Chondrocyte (in vitro differentiated cells): ENCODE measurements at regions not wholly inside any gene's neighbourhood (a gene's known extent, or its start where the extent isn't known, plus 50 kb on each side); places are given as distances from the start of the nearest gene placed in this dataset.

ENCODE experiments used
- DNase-seq: peaks from one replicate; pipeline ENCODE4 v3.0.0; 2021; ENCODE audit warnings: mixed read lengths, low spot score
- H3K27ac Mint-ChIP-seq: one replicate; pipeline ENCODE4 v1.8.0; 2021; ENCODE audit warnings: mild to moderate bottlenecking, moderate library complexity, mixed read lengths; ENCODE audit not compliant: unreplicated experiment
- H3K27me3 Mint-ChIP-seq: 2 replicates; pipeline ENCODE4 v1.8.0; 2021; ENCODE audit warnings: low read depth, mixed read lengths
- H3K36me3 Mint-ChIP-seq: 2 replicates; pipeline ENCODE4 v1.8.0; 2021; ENCODE audit warnings: low read depth, mixed read lengths
- H3K4me1 Mint-ChIP-seq: 2 replicates; pipeline ENCODE4 v1.8.0; 2021; ENCODE audit warnings: low read depth, mild to moderate bottlenecking, mixed read lengths
- H3K4me3 Mint-ChIP-seq: one replicate; pipeline ENCODE4 v1.8.0; 2021; ENCODE audit warnings: mild to moderate bottlenecking, moderate library complexity, mixed read lengths; ENCODE audit not compliant: unreplicated experiment
- H3K9me3 Mint-ChIP-seq: 2 replicates; pipeline ENCODE4 v1.8.0; 2021; ENCODE audit warnings: low read depth, mixed read lengths
- TF ChIP-seq, protein P1 (sequence below): fragments of 200-600 bp; sonication (generic); IDR thresholded peaks from 2 replicates; pipeline ENCODE4 v1.5.0; 2021; ENCODE audit warnings: antibody characterized with exemption, mild to moderate bottlenecking, moderate library complexity

GRCh38 chr17:33512113-33512512, 219.0 kb upstream of the ASIC2 start:
- Mint-ChIP-seq H3K27me3 (no peaks in the 10 kb centered on the region), H3K36me3 (no peaks in the 10 kb centered on the region), H3K4me3 (no peak overlapping the region), H3K9me3 (peaks cover 17% of the 10 kb centered on the region), H3K27ac (no peak overlapping the region), H3K4me1 (no peaks in the 10 kb centered on the region)
- no peak for DNase-seq
- TF ChIP-seq, protein P1, sequence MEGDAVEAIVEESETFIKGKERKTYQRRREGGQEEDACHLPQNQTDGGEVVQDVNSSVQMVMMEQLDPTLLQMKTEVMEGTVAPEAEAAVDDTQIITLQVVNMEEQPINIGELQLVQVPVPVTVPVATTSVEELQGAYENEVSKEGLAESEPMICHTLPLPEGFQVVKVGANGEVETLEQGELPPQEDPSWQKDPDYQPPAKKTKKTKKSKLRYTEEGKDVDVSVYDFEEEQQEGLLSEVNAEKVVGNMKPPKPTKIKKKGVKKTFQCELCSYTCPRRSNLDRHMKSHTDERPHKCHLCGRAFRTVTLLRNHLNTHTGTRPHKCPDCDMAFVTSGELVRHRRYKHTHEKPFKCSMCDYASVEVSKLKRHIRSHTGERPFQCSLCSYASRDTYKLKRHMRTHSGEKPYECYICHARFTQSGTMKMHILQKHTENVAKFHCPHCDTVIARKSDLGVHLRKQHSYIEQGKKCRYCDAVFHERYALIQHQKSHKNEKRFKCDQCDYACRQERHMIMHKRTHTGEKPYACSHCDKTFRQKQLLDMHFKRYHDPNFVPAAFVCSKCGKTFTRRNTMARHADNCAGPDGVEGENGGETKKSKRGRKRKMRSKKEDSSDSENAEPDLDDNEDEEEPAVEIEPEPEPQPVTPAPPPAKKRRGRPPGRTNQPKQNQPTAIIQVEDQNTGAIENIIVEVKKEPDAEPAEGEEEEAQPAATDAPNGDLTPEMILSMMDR: no peak

GRCh38 chr17:33513769-33514168, 220.7 kb upstream of the ASIC2 start:
- no peaks in the 10 kb centered on the region for H3K27me3 Mint-ChIP-seq
- TF ChIP-seq, protein P1: no peak
- no peak for DNase-seq
- H3K4me3 Mint-ChIP-seq: no peak overlapping the region
- H3K4me1 Mint-ChIP-seq: no peaks in the 10 kb centered on the region
- H3K9me3 Mint-ChIP-seq: peaks cover 17% of the 10 kb centered on the region
- no peaks in the 10 kb centered on the region for H3K36me3 Mint-ChIP-seq
- no peak overlapping the region for H3K27ac Mint-ChIP-seq

GRCh38 chr17:33514369-33514768, 221.3 kb upstream of the ASIC2 start:
- Mint-ChIP-seq H3K27me3 (no peaks in the 10 kb centered on the region), H3K27ac (no peak overlapping the region), H3K4me1 (no peaks in the 10 kb centered on the region), H3K9me3 (peaks cover 17% of the 10 kb centered on the region), H3K4me3 (no peak overlapping the region), H3K36me3 (no peaks in the 10 kb centered on the region)
- TF ChIP-seq, protein P1: no peak
- no peak for DNase-seq

DNA sequence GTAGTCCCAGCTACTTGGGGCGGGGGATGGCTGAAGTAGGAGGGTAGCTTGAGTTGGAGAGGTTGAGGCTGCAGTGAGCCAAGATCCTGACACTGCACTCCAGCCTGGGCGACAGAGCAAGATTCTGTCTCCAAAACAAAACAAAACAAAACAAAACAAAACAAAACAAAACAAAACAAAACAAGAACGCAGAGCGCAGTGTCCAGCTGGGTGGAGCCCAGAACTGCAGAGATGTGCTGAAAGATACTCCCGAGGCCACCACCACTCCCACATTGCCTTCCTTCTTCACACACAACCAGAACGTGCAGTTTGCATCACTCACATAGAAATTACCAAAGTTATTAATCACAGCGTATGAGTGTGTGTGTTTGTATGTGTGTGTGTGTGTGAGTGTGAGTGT, 222.9 kb upstream of the ASIC2 start:
- H3K27me3 Mint-ChIP-seq: no peaks in the 10 kb centered on the region
- TF ChIP-seq, protein P1: no peak
- H3K36me3 Mint-ChIP-seq: no peaks in the 10 kb centered on the region
- no peak for DNase-seq
- H3K9me3 Mint-ChIP-seq: peaks cover 17% of the 10 kb centered on the region
- H3K4me3 Mint-ChIP-seq: no peak overlapping the region
- no peaks in the 10 kb centered on the region for H3K4me1 Mint-ChIP-seq
- H3K27ac Mint-ChIP-seq: no peak overlapping the region

DNA sequence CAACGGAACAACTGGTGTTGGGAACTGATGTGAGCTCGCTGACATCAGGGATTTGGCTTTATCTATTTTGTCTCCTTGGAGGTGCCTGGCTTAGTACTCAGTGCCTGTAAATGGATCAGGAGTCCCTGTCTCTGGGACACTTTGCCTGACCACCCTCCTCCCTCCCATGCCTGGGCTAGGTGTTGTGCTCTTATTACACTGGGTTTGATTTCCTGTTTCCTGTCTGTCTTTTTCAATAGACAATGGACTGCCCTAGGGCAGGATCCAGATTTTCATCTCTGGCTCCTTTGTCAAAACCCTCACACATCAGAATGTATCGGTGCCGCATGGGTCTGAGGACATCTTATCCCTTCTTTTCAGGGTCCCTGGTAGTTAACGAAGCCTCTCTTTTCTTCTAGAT, 223.6 kb upstream of the ASIC2 start:
- DNase-seq: no peak
- H3K27me3 Mint-ChIP-seq: no peaks in the 10 kb centered on the region
- H3K9me3 Mint-ChIP-seq: peaks cover 13% of the 10 kb centered on the region
- TF ChIP-seq, protein P1: no peak
- H3K36me3 Mint-ChIP-seq: no peaks in the 10 kb centered on the region
- H3K4me1 Mint-ChIP-seq: no peaks in the 10 kb centered on the region
- no peak overlapping the region for H3K27ac Mint-ChIP-seq
- H3K4me3 Mint-ChIP-seq: no peak overlapping the region
